ENCODE measurements at regions not wholly inside any gene's neighbourhood (a gene's known extent, or its start where the extent isn't known, plus 50 kb on each side); places are given as distances from the start of the nearest gene placed in this dataset.

GRCh38 chr2:7825591-7826312 lies 856.1 kb upstream of the ID2 start:
- Histone ChIP-seq H3K9me3 (ENCODE audit: insufficient read depth, low read depth, low read length) (no peaks in the 10 kb centered on the region), H3K27ac (ENCODE audit: low read length) (no peak overlapping the region), H3K4me3 (ENCODE audit: low read length) (no peak overlapping the region), H3K4me1 (ENCODE audit: insufficient read depth, low read length) (no peaks in the 10 kb centered on the region), H3K36me3 (ENCODE audit: insufficient read depth, low read depth, low read length) (no peaks in the 10 kb centered on the region), H3K9ac (ENCODE audit: low read depth, low read length) (no peak overlapping the region), H3K27me3 (ENCODE audit: insufficient read depth, low read length) (no peaks in the 10 kb centered on the region)

GRCh38 chr2:7826656-7827055 lies 855.2 kb upstream of the ID2 start:
- H3K36me3 ChIP-seq (ENCODE audit: insufficient read depth, low read depth, low read length), result no peaks in the 10 kb centered on the region
- no peaks in the 10 kb centered on the region for H3K4me1 ChIP-seq (ENCODE audit: insufficient read depth, low read length)
- H3K27me3 ChIP-seq (ENCODE audit: insufficient read depth, low read length), result no peaks in the 10 kb centered on the region
- H3K9me3 ChIP-seq (ENCODE audit: insufficient read depth, low read depth, low read length), result no peaks in the 10 kb centered on the region
- H3K27ac ChIP-seq (ENCODE audit: low read length), result no peak overlapping the region
- no peak overlapping the region for H3K9ac ChIP-seq (ENCODE audit: low read depth, low read length)
- no peak overlapping the region for H3K4me3 ChIP-seq (ENCODE audit: low read length)

DNA sequence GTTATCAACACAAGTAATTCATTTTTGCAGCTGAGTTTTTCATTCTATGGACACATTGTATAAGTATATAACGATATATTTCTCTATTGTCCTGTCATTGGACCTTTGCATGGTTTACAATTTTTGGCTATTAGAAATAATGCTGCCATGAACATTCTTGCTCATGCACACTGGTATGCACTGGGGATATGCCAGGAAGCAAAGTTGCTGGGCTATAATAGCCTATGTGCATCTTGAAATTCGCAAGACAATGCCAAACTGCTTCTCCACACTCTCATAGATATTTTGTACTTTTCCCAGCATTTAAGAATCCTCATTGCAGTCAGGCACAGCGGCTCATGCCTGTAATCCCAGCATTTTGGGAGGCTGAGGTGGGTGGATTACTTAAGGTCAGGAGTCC lies 852.6 kb upstream of the ID2 start:
- Histone ChIP-seq H3K9me3 (ENCODE audit: insufficient read depth, low read depth, low read length) (no peaks in the 10 kb centered on the region), H3K4me1 (ENCODE audit: insufficient read depth, low read length) (no peaks in the 10 kb centered on the region), H3K27ac (ENCODE audit: low read length) (no peak overlapping the region), H3K9ac (ENCODE audit: low read depth, low read length) (no peak overlapping the region), H3K27me3 (ENCODE audit: insufficient read depth, low read length) (no peaks in the 10 kb centered on the region), H3K36me3 (ENCODE audit: insufficient read depth, low read depth, low read length) (no peaks in the 10 kb centered on the region), H3K4me3 (ENCODE audit: low read length) (no peak overlapping the region)

GRCh38 chr2:7830616-7831015 lies 851.2 kb upstream of the ID2 start:
- no peak overlapping the region for H3K27ac ChIP-seq (ENCODE audit: low read length)

DNA sequence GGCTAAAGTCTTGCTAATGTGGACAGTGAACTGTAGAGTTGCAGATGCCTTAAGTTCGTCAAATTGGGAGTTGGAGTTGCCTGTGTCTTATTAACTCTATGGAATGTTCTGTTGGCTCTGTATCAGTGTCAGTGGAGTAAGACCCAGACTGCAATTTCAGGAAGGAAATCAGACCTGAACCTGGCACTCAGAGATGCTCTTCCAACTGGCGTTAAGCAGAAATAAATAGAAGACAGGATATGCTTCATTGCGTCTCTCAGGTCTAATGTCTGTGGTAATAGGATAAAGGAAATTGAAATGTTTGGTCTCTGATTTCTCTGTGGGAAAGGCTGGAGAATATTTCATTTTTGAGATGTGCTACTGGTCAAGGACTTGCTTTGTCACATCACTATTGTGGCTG lies 846.7 kb upstream of the ID2 start:
- no peaks in the 10 kb centered on the region for H3K9me3 ChIP-seq (ENCODE audit: insufficient read depth, low read depth, low read length)
- H3K9ac ChIP-seq (ENCODE audit: low read depth, low read length), result no peak overlapping the region
- H3K27me3 ChIP-seq (ENCODE audit: insufficient read depth, low read length), result no peaks in the 10 kb centered on the region
- H3K4me3 ChIP-seq (ENCODE audit: low read length), result no peak overlapping the region
- no peaks in the 10 kb centered on the region for H3K36me3 ChIP-seq (ENCODE audit: insufficient read depth, low read depth, low read length)
- no peak overlapping the region for H3K27ac ChIP-seq (ENCODE audit: low read length)
- no peaks in the 10 kb centered on the region for H3K4me1 ChIP-seq (ENCODE audit: insufficient read depth, low read length)

More at GRCh38 chr2:7830616-7831015, 851.2 kb upstream of the ID2 start:
- no peaks in the 10 kb centered on the region for H3K4me1 ChIP-seq (ENCODE audit: insufficient read depth, low read length)
- H3K36me3 ChIP-seq (ENCODE audit: insufficient read depth, low read depth, low read length), result no peaks in the 10 kb centered on the region
- no peak overlapping the region for H3K9ac ChIP-seq (ENCODE audit: low read depth, low read length)
- no peak overlapping the region for H3K4me3 ChIP-seq (ENCODE audit: low read length)
- no peaks in the 10 kb centered on the region for H3K27me3 ChIP-seq (ENCODE audit: insufficient read depth, low read length)
- no peaks in the 10 kb centered on the region for H3K9me3 ChIP-seq (ENCODE audit: insufficient read depth, low read depth, low read length)

GRCh38 chr2:7835693-7836680 lies 845.9 kb upstream of the ID2 start:
- Histone ChIP-seq H3K27ac (ENCODE audit: low read length) (no peak overlapping the region), H3K36me3 (ENCODE audit: insufficient read depth, low read depth, low read length) (no peaks in the 10 kb centered on the region), H3K4me3 (ENCODE audit: low read length) (no peak overlapping the region), H3K4me1 (ENCODE audit: insufficient read depth, low read length) (no peaks in the 10 kb centered on the region), H3K27me3 (ENCODE audit: insufficient read depth, low read length) (no peaks in the 10 kb centered on the region), H3K9me3 (ENCODE audit: insufficient read depth, low read depth, low read length) (peaks cover 6% of the 10 kb centered on the region; the same call in 1 of the 2 replicates), H3K9ac (ENCODE audit: low read depth, low read length) (no peak overlapping the region)

DNA sequence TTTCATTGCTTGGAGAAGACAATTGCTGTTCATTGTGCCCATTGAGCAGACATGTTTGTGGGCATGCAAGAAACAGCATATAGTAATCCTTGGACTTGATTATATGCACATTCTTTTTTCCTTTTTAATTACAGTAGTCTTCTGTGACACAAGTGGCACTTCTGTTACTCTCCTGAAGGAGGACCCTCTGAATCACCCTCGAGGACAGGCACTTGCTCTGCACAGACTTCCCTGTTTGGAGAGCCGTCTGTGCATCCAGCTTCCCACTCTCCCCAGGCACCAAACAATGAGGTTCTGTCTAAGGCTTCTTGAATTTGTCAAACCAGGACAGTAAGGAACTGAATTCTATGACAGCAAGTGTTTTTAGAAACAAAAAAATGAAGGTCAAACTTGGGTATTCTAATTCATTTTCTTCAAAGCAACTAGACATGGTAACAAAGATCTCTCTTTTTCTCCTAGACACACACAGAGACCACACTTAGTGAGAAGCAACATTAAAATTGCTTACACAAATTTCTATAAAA lies 844.6 kb upstream of the ID2 start:
- no peak overlapping the region for H3K9ac ChIP-seq (ENCODE audit: low read depth, low read length)
- no peaks in the 10 kb centered on the region for H3K27me3 ChIP-seq (ENCODE audit: insufficient read depth, low read length)
- peaks cover 16% of the 10 kb centered on the region; the same call in 1 of the 2 replicates for H3K9me3 ChIP-seq (ENCODE audit: insufficient read depth, low read depth, low read length)
- no peak overlapping the region for H3K27ac ChIP-seq (ENCODE audit: low read length)
- no peaks in the 10 kb centered on the region for H3K4me1 ChIP-seq (ENCODE audit: insufficient read depth, low read length)
- no peak overlapping the region for H3K4me3 ChIP-seq (ENCODE audit: low read length)
- H3K36me3 ChIP-seq (ENCODE audit: insufficient read depth, low read depth, low read length), result no peaks in the 10 kb centered on the region

- Histone ChIP-seq H3K9ac (ENCODE audit: low read depth, low read length) (no peak overlapping the region), H3K4me3 (ENCODE audit: low read length) (no peak overlapping the region)
Measured at GRCh38 chr2:7838669-7839068, 843.2 kb upstream of the ID2 start.

GRCh38 chr2:7840651-7841380 lies 841.0 kb upstream of the ID2 start:
- no peaks in the 10 kb centered on the region for H3K36me3 ChIP-seq (ENCODE audit: insufficient read depth, low read depth, low read length)
- H3K27ac ChIP-seq (ENCODE audit: low read length), result no peak overlapping the region
- no peaks in the 10 kb centered on the region for H3K27me3 ChIP-seq (ENCODE audit: insufficient read depth, low read length)
- peaks cover 16% of the 10 kb centered on the region; the same call in 1 of the 2 replicates for H3K9me3 ChIP-seq (ENCODE audit: insufficient read depth, low read depth, low read length)
- H3K4me1 ChIP-seq (ENCODE audit: insufficient read depth, low read length), result no peaks in the 10 kb centered on the region
- H3K4me3 ChIP-seq (ENCODE audit: low read length), result no peak overlapping the region
- no peak overlapping the region for H3K9ac ChIP-seq (ENCODE audit: low read depth, low read length)

More at GRCh38 chr2:7838669-7839068, 843.2 kb upstream of the ID2 start:
- Histone ChIP-seq H3K27ac (ENCODE audit: low read length) (no peak overlapping the region), H3K9me3 (ENCODE audit: insufficient read depth, low read depth, low read length) (peaks cover 16% of the 10 kb centered on the region; the same call in 1 of the 2 replicates), H3K36me3 (ENCODE audit: insufficient read depth, low read depth, low read length) (no peaks in the 10 kb centered on the region), H3K27me3 (ENCODE audit: insufficient read depth, low read length) (no peaks in the 10 kb centered on the region), H3K4me1 (ENCODE audit: insufficient read depth, low read length) (no peaks in the 10 kb centered on the region)

- H3K27me3 ChIP-seq (ENCODE audit: insufficient read depth, low read length), result no peaks in the 10 kb centered on the region
Measured at GRCh38 chr2:7841751-7842150, 840.1 kb upstream of the ID2 start.

GRCh38 chr2:7844414-7844965 lies 837.4 kb upstream of the ID2 start:
- Histone ChIP-seq H3K36me3 (ENCODE audit: insufficient read depth, low read depth, low read length) (no peaks in the 10 kb centered on the region), H3K4me3 (ENCODE audit: low read length) (no peak overlapping the region), H3K9ac (ENCODE audit: low read depth, low read length) (no peak overlapping the region), H3K27me3 (ENCODE audit: insufficient read depth, low read length) (no peaks in the 10 kb centered on the region), H3K4me1 (ENCODE audit: insufficient read depth, low read length) (0 out of 2 replicates have a peak, but pooled peaks cover 5% of the 10 kb centered on the region), H3K27ac (ENCODE audit: low read length) (no peak overlapping the region), H3K9me3 (ENCODE audit: insufficient read depth, low read depth, low read length) (peaks cover 16% of the 10 kb centered on the region; the same call in 1 of the 2 replicates)

More at GRCh38 chr2:7841751-7842150, 840.1 kb upstream of the ID2 start:
- Histone ChIP-seq H3K9ac (ENCODE audit: low read depth, low read length) (no peak overlapping the region), H3K4me1 (ENCODE audit: insufficient read depth, low read length) (no peaks in the 10 kb centered on the region), H3K36me3 (ENCODE audit: insufficient read depth, low read depth, low read length) (no peaks in the 10 kb centered on the region), H3K9me3 (ENCODE audit: insufficient read depth, low read depth, low read length) (peaks cover 16% of the 10 kb centered on the region; the same call in 1 of the 2 replicates), H3K4me3 (ENCODE audit: low read length) (no peak overlapping the region), H3K27ac (ENCODE audit: low read length) (no peak overlapping the region)
